IMR-90 (cell line): ENCODE measurements at regions not wholly inside any gene's neighbourhood (a gene's known extent, or its start where the extent isn't known, plus 50 kb on each side); places are given as distances from the start of the nearest gene placed in this dataset.

Experiments used
- ATAC-seq: fragments of 200-7000 bp; cut with Tn5 transposase; 2 replicates; pipeline ENCODE4 v1.9.1; 2020; ENCODE audit warnings: low read depth, mild to moderate bottlenecking, moderate library complexity
- BruUV-seq: library from RNA; stranded (reverse); fragments of 400-500 nt; replicated peaks from 2 replicates; lab custom pipeline; 2021; lab: Mats Ljungman, UMichigan
- CTCF ChIA-PET: fragments of 300-600 bp; formaldehyde crosslinking; extraction: SDS; loops from one replicate; lab custom pipeline; 2021; ENCODE audit warnings: antibody characterized with exemption; lab: Yijun Ruan, JAX
- POLR2A ChIA-PET: fragments of 300-600 bp; sonication (Branson Sonifier 250); formaldehyde crosslinking; loops from one replicate; lab custom pipeline; 2022; ENCODE audit warnings: antibody characterized with exemption; ENCODE audit not compliant: unreplicated experiment; lab: Charles Lee
- DNase-seq: peaks from one replicate; pipeline ENCODE4 v3.0.0; 2013
- H2AFZ ChIP-seq: replicated peaks from 2 replicates; pipeline ENCODE3; 2013; ENCODE audit warnings: low read length, mild to moderate bottlenecking; ENCODE audit not compliant: poor library complexity
- H2AK5ac ChIP-seq: 2 replicates; pipeline ENCODE4 v1.6.1; 2013; ENCODE audit warnings: low read depth, low read length, inconsistent platforms
- H2AK9ac ChIP-seq: replicated peaks from 2 replicates; pipeline ENCODE3; 2013; ENCODE audit warnings: mild to moderate bottlenecking, low read depth, low read length, moderate library complexity; ENCODE audit not compliant: poor library complexity
- H2BK120ac ChIP-seq: 2 replicates; pipeline ENCODE4 v1.6.1; 2013; ENCODE audit warnings: low read depth, low read length, inconsistent platforms
- H2BK15ac ChIP-seq: 3 replicates; pipeline ENCODE4 v1.6.1; 2013; ENCODE audit warnings: low read depth, low read length, inconsistent platforms
- H2BK20ac ChIP-seq: 2 replicates; pipeline ENCODE4 v1.6.1; 2013; ENCODE audit warnings: low read depth, mild to moderate bottlenecking, inconsistent platforms, low read length, moderate library complexity
- H2BK5ac ChIP-seq: 2 replicates; pipeline ENCODE4 v1.6.1; 2013; ENCODE audit warnings: mild to moderate bottlenecking, low read depth, low read length, inconsistent platforms; ENCODE audit not compliant: poor library complexity, severe bottlenecking
- H3K14ac ChIP-seq: replicated peaks from 2 replicates; pipeline ENCODE4 v1.6.1; 2013; ENCODE audit warnings: low read depth, low read length, inconsistent platforms
- H3K18ac ChIP-seq: 2 replicates; pipeline ENCODE4 v1.6.1; 2013; ENCODE audit warnings: low read depth, low read length, control low read depth
- H3K23ac ChIP-seq: 2 replicates; pipeline ENCODE4 v1.6.1; 2013; ENCODE audit warnings: low read depth, low read length, inconsistent platforms
- H3K27ac ChIP-seq: 2 replicates; pipeline ENCODE4 v1.5.1; 2013; ENCODE audit warnings: mild to moderate bottlenecking, control low read depth, low read length; ENCODE audit not compliant: insufficient read depth
- H3K27me3 ChIP-seq: 2 replicates; pipeline ENCODE4 v1.6.1; 2013; ENCODE audit warnings: low read length; ENCODE audit not compliant: control insufficient read depth, insufficient read depth
- H3K36me3 ChIP-seq: 2 replicates; pipeline ENCODE4 v1.6.1; 2013; ENCODE audit warnings: low read length, mixed read lengths; ENCODE audit not compliant: control insufficient read depth, insufficient read depth
- H3K4ac ChIP-seq: 2 replicates; pipeline ENCODE4 v1.6.1; 2013; ENCODE audit warnings: low read depth, low read length, inconsistent platforms
- H3K4me1 ChIP-seq: 2 replicates; pipeline ENCODE4 v1.6.1; 2013; ENCODE audit warnings: low read length, mixed read lengths; ENCODE audit not compliant: control insufficient read depth, insufficient read depth
- H3K4me2 ChIP-seq: 2 replicates; pipeline ENCODE4 v1.6.1; 2013; ENCODE audit warnings: low read depth, mild to moderate bottlenecking, control low read depth, low read length, moderate library complexity
- H3K4me3 ChIP-seq: 2 replicates; pipeline ENCODE4 v1.5.1; 2013; ENCODE audit warnings: low read depth, mild to moderate bottlenecking, control low read depth, low read length, moderate library complexity; ENCODE audit not compliant: insufficient read depth
- H3K56ac ChIP-seq: 2 replicates; pipeline ENCODE4 v1.6.1; 2013; ENCODE audit warnings: low read length, inconsistent platforms; ENCODE audit not compliant: insufficient read depth; ENCODE audit errors: extremely low read depth
- H3K79me1 ChIP-seq, 2 experiments: 2 replicates each; pipeline ENCODE4 v1.6.1; 2013; ENCODE audit warnings: low read length in 2 of 2, inconsistent platforms in 1 of 2, low read depth in 1 of 2
- H3K9ac ChIP-seq: 2 replicates; pipeline ENCODE4 v1.6.1; 2013; ENCODE audit warnings: low read depth, low read length, control low read depth
- H3K9me1 ChIP-seq: 2 replicates; pipeline ENCODE4 v1.6.1; 2013; ENCODE audit warnings: low read length, inconsistent platforms; ENCODE audit not compliant: insufficient read depth
- H3K9me3 ChIP-seq: 2 replicates; pipeline ENCODE4 v1.6.1; 2013; ENCODE audit warnings: low read length; ENCODE audit not compliant: control insufficient read depth, insufficient read depth
- H4K20me1 ChIP-seq: 2 replicates; pipeline ENCODE4 v1.6.1; 2013; ENCODE audit warnings: low read length, inconsistent platforms; ENCODE audit not compliant: insufficient read depth
- H4K5ac ChIP-seq: 2 replicates; pipeline ENCODE4 v1.6.1; 2013; ENCODE audit warnings: mild to moderate bottlenecking, low read depth, low read length, control low read depth
- H4K8ac ChIP-seq, 2 experiments: 2 replicates each; pipeline ENCODE4 v1.6.1; 2013; ENCODE audit warnings: low read depth in 2 of 2, low read length in 2 of 2, control low read depth in 1 of 2, inconsistent platforms in 1 of 2
- H4K91ac ChIP-seq: 2 replicates; pipeline ENCODE4 v1.6.1; 2013; ENCODE audit warnings: low read depth, low read length, inconsistent platforms; ENCODE audit not compliant: insufficient read depth
- BHLHE40 ChIP-seq: fragments of 150-350 bp; IDR thresholded peaks from 2 replicates; pipeline ENCODE4 v1.6.1; 2016; ENCODE audit warnings: mild to moderate bottlenecking, low read depth, low read length
- CEBPB ChIP-seq: IDR thresholded peaks from 2 replicates; pipeline ENCODE4 v1.6.1; 2012; ENCODE audit warnings: low read depth, low read length, improper control_type of control experiment
- CHD1 ChIP-seq: IDR thresholded peaks from 2 replicates; pipeline ENCODE4 v1.6.1; 2012; ENCODE audit warnings: low read depth, low read length, improper control_type of control experiment
- FOS ChIP-seq: fragments of 150-350 bp; IDR thresholded peaks from 2 replicates; pipeline ENCODE4 v1.6.1; 2016; ENCODE audit warnings: low read depth, low read length
- MAFK ChIP-seq: IDR thresholded peaks from 2 replicates; pipeline ENCODE4 v1.6.1; 2012; ENCODE audit warnings: low read depth, low read length, improper control_type of control experiment
- MAZ ChIP-seq: IDR thresholded peaks from 2 replicates; pipeline ENCODE4 v1.6.1; 2012; ENCODE audit warnings: low read depth, mild to moderate bottlenecking, low read length, improper control_type of control experiment, moderate library complexity, borderline replicate concordance
- MXI1 ChIP-seq: IDR thresholded peaks from 2 replicates; pipeline ENCODE4 v1.6.1; 2012; ENCODE audit warnings: low read depth, mild to moderate bottlenecking, low read length, moderate library complexity, borderline replicate concordance
- NFE2L2 ChIP-seq: fragments of 150-350 bp; IDR thresholded peaks from 2 replicates; pipeline ENCODE4 v1.6.1; 2016; ENCODE audit warnings: low read depth, mild to moderate bottlenecking, low read length
- RCOR1 ChIP-seq: IDR thresholded peaks from 2 replicates; pipeline ENCODE4 v1.6.1; 2012; ENCODE audit warnings: mild to moderate bottlenecking, low read length, improper control_type of control experiment; ENCODE audit not compliant: insufficient replicate concordance
- SMC3 ChIP-seq: fragments of 150-350 bp; IDR thresholded peaks from 2 replicates; pipeline ENCODE4 v1.6.1; 2016; ENCODE audit warnings: low read depth, mild to moderate bottlenecking, antibody characterized with exemption, low read length, moderate library complexity
- WGBS, 2 experiments: methylation state at CpG; one replicate each; pipeline versions ENCODE4 v1.1.5 to v1.1.7; 2013; ENCODE audit warnings: missing lambda C conversion rate in 2 of 2; ENCODE audit not compliant: insufficient read length in 1 of 2; ENCODE audit errors: extremely low coverage in 2 of 2; 5-methylcytosine and 5-hydroxymethylcytosine counted together
- dilution Hi-C: fragments of 300-500 bp; cut with HindIII; formaldehyde crosslinking; loops from one replicate; pipeline ENCODE4 v1.14.3; 2018; ENCODE audit warnings: low sequenced_read_pairs; ENCODE audit not compliant: unreplicated experiment
- in situ Hi-C: fragments of 300-500 bp; cut with MboI; formaldehyde crosslinking; loops from 3 replicates; pipeline ENCODE4 v1.14.3; 2019; ENCODE audit warnings: low sequenced_read_pairs, inconsistent platforms, mixed read lengths
- intact Hi-C: fragments of 100-400 bp; cut with micrococcal nuclease; formaldehyde crosslinking; loops from 2 replicates; pipeline ENCODE4 v1.10.0; 2022
- TF ChIP-seq, protein P1 (sequence below): fragments of 150-350 bp; IDR thresholded peaks from 2 replicates; pipeline ENCODE4 v1.6.1; 2016; ENCODE audit warnings: low read depth, mild to moderate bottlenecking, low read length, moderate library complexity, borderline replicate concordance

DNA sequence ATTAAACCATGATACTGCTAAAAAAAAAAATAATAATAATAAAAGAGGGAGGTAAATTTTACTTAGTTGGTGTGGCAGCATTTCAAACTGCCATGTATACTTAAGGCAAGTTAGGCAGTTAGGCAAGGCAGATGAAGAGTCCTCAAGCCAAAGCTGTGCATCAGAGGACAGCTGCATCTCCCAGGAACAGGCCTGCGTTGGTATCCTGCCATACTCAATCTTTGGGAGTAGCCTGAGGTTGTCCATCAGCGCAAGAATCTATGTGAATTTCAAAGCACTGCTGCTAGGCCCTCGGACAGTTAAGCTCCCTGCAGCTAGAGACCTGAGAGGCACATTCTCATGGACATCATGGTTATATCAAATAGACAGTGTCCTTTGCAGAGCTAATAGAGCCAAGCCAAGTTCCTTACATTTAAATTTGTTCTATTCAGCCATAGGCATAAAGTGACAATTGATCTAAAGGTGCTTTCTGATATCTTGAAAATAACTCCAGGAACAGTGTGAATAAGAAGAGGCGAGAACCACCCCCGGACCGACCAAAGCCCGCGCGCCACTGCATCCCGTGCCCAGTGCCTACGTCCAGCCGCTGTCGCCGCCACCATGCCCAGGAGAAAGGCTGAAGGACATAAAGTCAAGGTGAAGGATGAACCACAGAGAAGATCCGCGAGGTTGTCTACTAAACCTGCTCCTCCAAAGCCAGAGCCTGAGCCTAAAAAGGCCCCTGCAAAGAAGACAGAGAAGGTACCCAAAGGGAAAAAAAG lies 310.6 kb downstream of the SEMA3D start:
- H2AK5ac ChIP-seq, result no peak overlapping the region
- POLR2A ChIA-PET, result no interaction called here
- no peak overlapping the region for H3K4ac ChIP-seq
- CTCF ChIA-PET, result no interaction called here
- H3K27ac ChIP-seq, result no peak overlapping the region
- H2AK9ac ChIP-seq, result no peak overlapping the region
- no peak overlapping the region for H3K14ac ChIP-seq
- no peak overlapping the region for H3K4me3 ChIP-seq
- H2AFZ ChIP-seq, result peak overlapping the region; percentile 11
- no peak overlapping the region for H2BK15ac ChIP-seq
- H4K5ac ChIP-seq, result no peak overlapping the region
- H3K9me3 ChIP-seq, result no peaks in the 10 kb centered on the region
- 100% methylated on average over 12 of the region's 16 CpGs; no CpG with 5 or more reads in 1 of the 2 experiments for WGBS, 2 experiments
- H3K23ac ChIP-seq, result no peak overlapping the region
- no peak overlapping the region for H3K9ac ChIP-seq
- no peak overlapping the region for H2BK5ac ChIP-seq
- H2BK120ac ChIP-seq, result no peak overlapping the region
- intact Hi-C loops (no loop called here), dilution Hi-C loops (no loop called here), in situ Hi-C loops (no loop called here)
- no peak overlapping the region for H2BK20ac ChIP-seq
- H4K91ac ChIP-seq, result no peak overlapping the region
- no TSS peak for BruUV-seq
- H3K4me2 ChIP-seq, result no peak overlapping the region
- H3K9me1 ChIP-seq, result no peaks in the 10 kb centered on the region; the same call in 1 of the 2 replicates
- H4K8ac ChIP-seq, result no peak overlapping the region
- no peaks in the 10 kb centered on the region for H3K27me3 ChIP-seq
- H3K56ac ChIP-seq, result no peak overlapping the region
- H3K79me1 ChIP-seq, result no peaks in the 10 kb centered on the region
- H3K18ac ChIP-seq, result no peak overlapping the region
- no peaks in the 10 kb centered on the region for H4K20me1 ChIP-seq
- no peaks in the 10 kb centered on the region for H3K4me1 ChIP-seq
- DNase-seq (no peak), ATAC-seq (no peak)
- H3K36me3 ChIP-seq, result no peaks in the 10 kb centered on the region
- TF ChIP-seq BHLHE40, result no peak
- TF ChIP-seq CHD1, result no peak
- TF ChIP-seq SMC3, result no peak
- no peak for TF ChIP-seq MXI1
- no peak for TF ChIP-seq FOS
- TF ChIP-seq, protein P1, sequence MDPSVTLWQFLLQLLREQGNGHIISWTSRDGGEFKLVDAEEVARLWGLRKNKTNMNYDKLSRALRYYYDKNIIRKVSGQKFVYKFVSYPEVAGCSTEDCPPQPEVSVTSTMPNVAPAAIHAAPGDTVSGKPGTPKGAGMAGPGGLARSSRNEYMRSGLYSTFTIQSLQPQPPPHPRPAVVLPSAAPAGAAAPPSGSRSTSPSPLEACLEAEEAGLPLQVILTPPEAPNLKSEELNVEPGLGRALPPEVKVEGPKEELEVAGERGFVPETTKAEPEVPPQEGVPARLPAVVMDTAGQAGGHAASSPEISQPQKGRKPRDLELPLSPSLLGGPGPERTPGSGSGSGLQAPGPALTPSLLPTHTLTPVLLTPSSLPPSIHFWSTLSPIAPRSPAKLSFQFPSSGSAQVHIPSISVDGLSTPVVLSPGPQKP, result no peak
- TF ChIP-seq MAFK, result no peak
- no peak for TF ChIP-seq RCOR1
- no peak for TF ChIP-seq CEBPB
- TF ChIP-seq NFE2L2, result no peak
- TF ChIP-seq MAZ, result no peak
